HG03354 (cell line): ENCODE measurements at regions not wholly inside any gene's neighbourhood (a gene's known extent, or its start where the extent isn't known, plus 50 kb on each side); places are given as distances from the start of the nearest gene placed in this dataset.
"Not testable (repeated sequence)": the region's sequence is repeated elsewhere in the genome, so short reads cannot be mapped to it uniquely, and the experiment has no call there.

Source experiments
- ATAC-seq: cut with Tn5 transposase; IDR thresholded peaks from one replicate; pipeline ENCODE4 v1.9.1; 2021; ENCODE audit warnings: mild to moderate bottlenecking; ENCODE audit not compliant: unreplicated experiment, poor library complexity, severe bottlenecking

GRCh38 chr15:58352026-58352929 lies 79.5 kb upstream of the LIPC start:
- ATAC-seq = no peak

- ATAC-seq = no peak
Measured at GRCh38 chr15:58355382-58355971, 76.3 kb upstream of the LIPC start.

GRCh38 chr15:58355973-58356372 lies 75.8 kb upstream of the LIPC start:
- no peak for ATAC-seq

- no peak for ATAC-seq
Measured at GRCh38 chr15:58357529-58358476, 74.0 kb upstream of the LIPC start.

GRCh38 chr15:58360421-58361090 lies 71.2 kb upstream of the LIPC start:
- no peak for ATAC-seq

- no peak for ATAC-seq
Measured at GRCh38 chr15:58361273-58361759, 70.5 kb upstream of the LIPC start.

- ATAC-seq = no peak
Measured at GRCh38 chr15:58362262-58362922, 69.4 kb upstream of the LIPC start.

GRCh38 chr15:58363118-58363517 lies 68.7 kb upstream of the LIPC start:
- ATAC-seq = not testable (repeated sequence)

- ATAC-seq = not testable (repeated sequence)
Measured at GRCh38 chr15:58363673-58364072, 68.1 kb upstream of the LIPC start.

- ATAC-seq = not testable (repeated sequence)
Measured at GRCh38 chr15:58365098-58365497, 66.7 kb upstream of the LIPC start.

GRCh38 chr15:58369261-58369701 lies 62.5 kb upstream of the LIPC start:
- ATAC-seq = no peak

- no peak for ATAC-seq
Measured at GRCh38 chr15:58369956-58370355, 61.8 kb upstream of the LIPC start.

GRCh38 chr15:58374147-58374546 lies 57.6 kb upstream of the LIPC start:
- ATAC-seq = no peak

GRCh38 chr15:58377193-58377592 lies 54.6 kb upstream of the LIPC start:
- no peak for ATAC-seq

GRCh38 chr15:58378241-58379085 lies 53.3 kb upstream of the LIPC start:
- ATAC-seq = no peak

- not testable (repeated sequence) for ATAC-seq
Measured at GRCh38 chr15:58379454-58379853, 52.3 kb upstream of the LIPC start.

- no peak for ATAC-seq
Measured at GRCh38 chr15:58380280-58380945, 51.4 kb upstream of the LIPC start.
